HepG2 (cell line): ENCODE measurements at regions not wholly inside any gene's neighbourhood (a gene's known extent, or its start where the extent isn't known, plus 50 kb on each side); places are given as distances from the start of the nearest gene placed in this dataset.

Source experiments
- ATAC-seq: fragments of 200-7000 bp; cut with Tn5 transposase; 3 replicates; pipeline ENCODE4 v1.9.1; 2020; ENCODE audit warnings: mild to moderate bottlenecking, moderate library complexity
- BruUV-seq: library from RNA; stranded (reverse); fragments of 400-500 nt; replicated peaks from 2 replicates; lab custom pipeline; 2021; lab: Mats Ljungman, UMichigan
- CTCF ChIA-PET: fragments of 300-600 bp; formaldehyde crosslinking; extraction: SDS; loops from one replicate; lab custom pipeline; 2021; ENCODE audit warnings: low total read pairs, inconsistent platforms, low intra/inter-chr PET ratio; lab: Yijun Ruan, JAX
- POLR2A ChIA-PET: fragments of 350-600 bp; sonication (Branson Sonifier 250); formaldehyde crosslinking; loops from one replicate; lab custom pipeline; 2020; ENCODE audit warnings: antibody characterized with exemption, inconsistent platforms; lab: Yijun Ruan, JAX
- DNase-seq: peaks from one replicate; pipeline ENCODE4 v3.0.0-alpha.2; 2015; ENCODE audit warnings: low spot score
- FAIRE-seq: peaks from 3 replicates; lab custom pipeline; 2011; peaks lifted over from hg19 to GRCh38; lab: Jason Lieb, UNC
- H2AFZ ChIP-seq: one replicate; pipeline ENCODE4 v1.6.1; 2011; ENCODE audit warnings: low read length, inconsistent platforms
- H3K27ac ChIP-seq: fragments of 300-600 bp; 3 replicates; pipeline ENCODE4 v1.8.0; 2011; ENCODE audit warnings: mixed run types, mild to moderate bottlenecking, mixed read lengths, low read length, inconsistent platforms; ENCODE audit not compliant: insufficient read depth; ENCODE audit errors: extremely low read length
- H3K27me3 ChIP-seq, 2 experiments: fragments of 200-600 bp in 1 of 2; 2 replicates in 1 of 2; 3 replicates in 1 of 2; pipeline versions ENCODE4 v1.6.0 to v1.8.0; 2011; ENCODE audit warnings: low read length in 2 of 2, mild to moderate bottlenecking in 2 of 2, moderate library complexity in 2 of 2, inconsistent platforms in 1 of 2; ENCODE audit not compliant: insufficient read depth in 2 of 2, control insufficient read depth in 1 of 2
- H3K36me3 ChIP-seq, 2 experiments: fragments of 200-600 bp in 1 of 2; replicated peaks in 1 of 2; 2 replicates in 1 of 2; 3 replicates in 1 of 2; pipeline versions ENCODE4 v1.5.1 to v1.8.0; 2011; ENCODE audit warnings: low read length in 2 of 2, inconsistent platforms in 1 of 2; ENCODE audit not compliant: insufficient read depth in 2 of 2, control insufficient read depth in 1 of 2
- H3K4me1 ChIP-seq: 2 replicates; pipeline ENCODE4 v1.5.1; 2012; ENCODE audit warnings: low read length, inconsistent platforms; ENCODE audit not compliant: insufficient read depth
- H3K4me2 ChIP-seq: 2 replicates; pipeline ENCODE4 v1.6.0; 2011; ENCODE audit warnings: low read depth, low read length, inconsistent platforms
- H3K4me3 ChIP-seq, 3 experiments: fragments of 200-600 bp in 1 of 3; sonication (generic), shearing (Covaris generic) in 1 of 3; replicated peaks in 1 of 3; 2 replicates each; pipeline ENCODE4 v1.5.1; 2011 to 2016; ENCODE audit warnings: low read length in 3 of 3, inconsistent platforms in 2 of 3, low read depth in 2 of 3, mild to moderate bottlenecking in 2 of 3, control low read depth in 1 of 3, mixed read lengths in 1 of 3; ENCODE audit not compliant: insufficient read depth in 1 of 3
- H3K79me2 ChIP-seq: one replicate; pipeline ENCODE4 v1.6.1; 2011; ENCODE audit warnings: low read length, inconsistent platforms; ENCODE audit not compliant: insufficient read depth
- H3K9ac ChIP-seq: 2 replicates; pipeline ENCODE4 v1.6.0; 2011; ENCODE audit warnings: mild to moderate bottlenecking, low read depth, low read length, inconsistent platforms; ENCODE audit not compliant: insufficient read depth
- H3K9me3 ChIP-seq: 2 replicates; pipeline ENCODE4 v1.5.1; 2012; ENCODE audit warnings: mild to moderate bottlenecking, low read length
- H4K20me1 ChIP-seq: 2 replicates; pipeline ENCODE4 v1.6.0; 2011; ENCODE audit warnings: inconsistent platforms, mild to moderate bottlenecking, low read length, moderate library complexity; ENCODE audit not compliant: insufficient read depth
- ARNT ChIP-seq: fragments of 450-650 bp; IDR thresholded peaks from 2 replicates; pipeline ENCODE4 v1.6.1; 2017
- FIP1L1 ChIP-seq: fragments of 200-400 bp; formaldehyde crosslinking; IDR thresholded peaks from 2 replicates; pipeline ENCODE4 v1.6.1; 2018; ENCODE audit warnings: low read depth, mild to moderate bottlenecking, low read length, moderate library complexity, borderline replicate concordance; ENCODE audit not compliant: insufficient read depth
- GPN1 ChIP-seq: sonication (generic); formaldehyde crosslinking; IDR thresholded peaks from 2 replicates; pipeline ENCODE4 v1.5.1; 2020; ENCODE audit warnings: missing genetic modification reagents, borderline replicate concordance
- MIER2 ChIP-seq: IDR thresholded peaks from 2 replicates; pipeline ENCODE4 v1.6.1; 2016; ENCODE audit warnings: missing biosample characterization, missing genetic modification reagents
- MTA3 ChIP-seq: sonication (generic); formaldehyde crosslinking; IDR thresholded peaks from 2 replicates; pipeline ENCODE4 v1.4.0; 2020; ENCODE audit warnings: missing genetic modification reagents
- MXD4 ChIP-seq: IDR thresholded peaks from 2 replicates; pipeline ENCODE4 v1.6.1; 2016; ENCODE audit warnings: mild to moderate bottlenecking, missing biosample characterization, missing genetic modification reagents
- PHF20 ChIP-seq: sonication (generic); formaldehyde crosslinking; IDR thresholded peaks from 2 replicates; pipeline ENCODE4 v1.5.0; 2020; ENCODE audit warnings: mild to moderate bottlenecking, missing genetic modification reagents
- ZFYVE20 ChIP-seq: sonication (generic); formaldehyde crosslinking; IDR thresholded peaks from 2 replicates; pipeline ENCODE4 v1.8.0; 2023; ENCODE audit warnings: low read depth, mild to moderate bottlenecking, moderate library complexity, missing genetic modification reagents, borderline replicate concordance
- ZNF207 ChIP-seq: fragments of 450-650 bp; IDR thresholded peaks from 2 replicates; pipeline ENCODE4 v1.6.1; 2016; ENCODE audit warnings: antibody characterized with exemption, borderline replicate concordance
- ZNF496 ChIP-seq: sonication (generic); formaldehyde crosslinking; IDR thresholded peaks from 2 replicates; pipeline ENCODE4 v1.8.1; 2023; ENCODE audit warnings: mild to moderate bottlenecking, moderate library complexity, missing genetic modification reagents; ENCODE audit not compliant: insufficient replicate concordance
- ZNF782 ChIP-seq: sonication (generic); formaldehyde crosslinking; IDR thresholded peaks from 2 replicates; pipeline ENCODE4 v1.4.0; 2020; ENCODE audit warnings: missing genetic modification reagents, mild to moderate bottlenecking, borderline replicate concordance
- ZSCAN21 ChIP-seq: sonication (generic); formaldehyde crosslinking; IDR thresholded peaks from 2 replicates; pipeline ENCODE4 v1.8.0; 2022; ENCODE audit warnings: mild to moderate bottlenecking, missing genetic modification reagents, moderate library complexity, borderline replicate concordance
- ZSCAN30 ChIP-seq: sonication (generic); formaldehyde crosslinking; IDR thresholded peaks from 2 replicates; pipeline ENCODE4 v1.5.0; 2020; ENCODE audit warnings: mild to moderate bottlenecking, missing genetic modification reagents
- WGBS: methylation state at CpG from one replicate; pipeline ENCODE4 v1.1.6; 2017; ENCODE audit warnings: low lambda C conversion rate; 5-methylcytosine and 5-hydroxymethylcytosine counted together
- in situ Hi-C: cut with HindIII; loops from 2 replicates; pipeline ENCODE4 v1.10.0; 2017; ENCODE audit warnings: low pct_unique_long_range_greater_than_20kb; ENCODE audit not compliant: extremely low pct_ligation_motif_present
- intact Hi-C: fragments of 100-400 bp; cut with micrococcal nuclease; formaldehyde crosslinking; loops from one replicate; pipeline ENCODE4 v1.10.0; 2022; ENCODE audit not compliant: unreplicated experiment
- TF ChIP-seq, protein P1 (sequence below): sonication (generic); formaldehyde crosslinking; IDR thresholded peaks from 2 replicates; pipeline ENCODE4 v1.5.1; 2020; ENCODE audit warnings: mild to moderate bottlenecking, missing genetic modification reagents, borderline replicate concordance
- TF ChIP-seq, protein P2 (sequence below): IDR thresholded peaks from 2 replicates; pipeline ENCODE4 v1.6.1; 2012; ENCODE audit warnings: low read depth, low read length, improper control_type of control experiment
- TF ChIP-seq, protein P3 (sequence below): sonication (generic); formaldehyde crosslinking; IDR thresholded peaks from 2 replicates; pipeline ENCODE4 v1.4.0; 2020; ENCODE audit warnings: missing genetic modification reagents, borderline replicate concordance

DNA sequence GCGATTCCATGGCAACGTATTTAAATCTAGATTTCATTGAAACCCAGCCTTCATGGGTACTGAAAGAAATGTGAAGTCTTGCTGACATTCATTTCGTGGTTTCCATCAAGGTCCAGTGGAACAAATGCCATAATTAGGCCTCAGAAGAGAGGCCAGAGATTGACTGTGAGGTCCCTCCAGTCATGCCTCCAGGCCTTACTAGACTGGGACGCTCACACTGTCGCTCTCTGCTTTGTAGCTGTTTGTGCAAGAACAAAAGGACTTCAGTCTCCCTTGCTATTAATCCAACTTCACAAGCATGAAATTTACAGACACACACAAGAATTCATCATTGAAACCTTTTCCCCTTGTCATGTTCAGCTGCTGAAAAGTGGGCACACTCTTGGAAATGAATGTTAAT, 180.4 kb upstream of the FOXD3 start:
- Histone ChIP-seq H3K27ac (no peak overlapping the region), H2AFZ (no peak overlapping the region), H3K36me3 (no peaks in the 10 kb centered on the region), H3K4me1 (no peaks in the 10 kb centered on the region), H3K4me3 (no peak overlapping the region), H4K20me1 (no peaks in the 10 kb centered on the region), H3K79me2 (no peaks in the 10 kb centered on the region), H3K9me3 (no peaks in the 10 kb centered on the region), H3K4me2 (no peak overlapping the region), H3K27me3 (no peaks in the 10 kb centered on the region), H3K9ac (no peak overlapping the region)
- CTCF ChIA-PET = no interaction called here
- POLR2A ChIA-PET = no interaction called here
- no peak for ATAC-seq
- TF ChIP-seq ZSCAN21 (CRISPR knock-in tag) (no peak), MIER2 (CRISPR knock-in tag) (no peak), ZSCAN30 (CRISPR knock-in tag) (no peak), ZNF207 (no peak), PHF20 (CRISPR knock-in tag) (no peak), ZNF782 (no peak), ZNF496 (no peak), GPN1 (CRISPR knock-in tag) (no peak), MXD4 (CRISPR knock-in tag) (no peak), MTA3 (CRISPR knock-in tag) (no peak), FIP1L1 (no peak), ZFYVE20 (no peak), ARNT (no peak)
- TF ChIP-seq, protein P1, sequence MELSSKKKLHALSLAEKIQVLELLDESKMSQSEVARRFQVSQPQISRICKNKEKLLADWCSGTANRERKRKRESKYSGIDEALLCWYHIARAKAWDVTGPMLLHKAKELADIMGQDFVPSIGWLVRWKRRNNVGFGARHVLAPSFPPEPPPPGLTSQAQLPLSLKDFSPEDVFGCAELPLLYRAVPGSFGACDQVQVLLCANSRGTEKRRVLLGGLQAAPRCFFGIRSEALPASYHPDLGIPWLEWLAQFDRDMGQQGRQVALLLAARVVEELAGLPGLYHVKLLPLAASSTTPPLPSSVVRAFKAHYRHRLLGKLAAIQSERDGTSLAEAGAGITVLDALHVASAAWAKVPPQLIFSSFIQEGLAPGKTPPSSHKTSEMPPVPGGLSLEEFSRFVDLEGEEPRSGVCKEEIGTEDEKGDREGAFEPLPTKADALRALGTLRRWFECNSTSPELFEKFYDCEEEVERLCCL (CRISPR knock-in tag) = no peak
- TF ChIP-seq, protein P2, sequence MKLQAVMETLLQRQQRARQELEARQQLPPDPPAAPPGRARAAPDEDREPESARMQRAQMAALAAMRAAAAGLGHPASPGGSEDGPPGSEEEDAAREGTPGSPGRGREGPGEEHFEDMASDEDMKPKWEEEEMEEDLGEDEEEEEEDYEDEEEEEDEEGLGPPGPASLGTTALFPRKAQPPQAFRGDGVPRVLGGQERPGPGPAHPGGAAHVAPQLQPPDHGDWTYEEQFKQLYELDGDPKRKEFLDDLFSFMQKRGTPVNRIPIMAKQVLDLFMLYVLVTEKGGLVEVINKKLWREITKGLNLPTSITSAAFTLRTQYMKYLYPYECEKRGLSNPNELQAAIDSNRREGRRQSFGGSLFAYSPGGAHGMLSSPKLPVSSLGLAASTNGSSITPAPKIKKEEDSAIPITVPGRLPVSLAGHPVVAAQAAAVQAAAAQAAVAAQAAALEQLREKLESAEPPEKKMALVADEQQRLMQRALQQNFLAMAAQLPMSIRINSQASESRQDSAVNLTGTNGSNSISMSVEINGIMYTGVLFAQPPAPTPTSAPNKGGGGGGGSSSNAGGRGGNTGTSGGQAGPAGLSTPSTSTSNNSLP = no peak
- TF ChIP-seq, protein P3, sequence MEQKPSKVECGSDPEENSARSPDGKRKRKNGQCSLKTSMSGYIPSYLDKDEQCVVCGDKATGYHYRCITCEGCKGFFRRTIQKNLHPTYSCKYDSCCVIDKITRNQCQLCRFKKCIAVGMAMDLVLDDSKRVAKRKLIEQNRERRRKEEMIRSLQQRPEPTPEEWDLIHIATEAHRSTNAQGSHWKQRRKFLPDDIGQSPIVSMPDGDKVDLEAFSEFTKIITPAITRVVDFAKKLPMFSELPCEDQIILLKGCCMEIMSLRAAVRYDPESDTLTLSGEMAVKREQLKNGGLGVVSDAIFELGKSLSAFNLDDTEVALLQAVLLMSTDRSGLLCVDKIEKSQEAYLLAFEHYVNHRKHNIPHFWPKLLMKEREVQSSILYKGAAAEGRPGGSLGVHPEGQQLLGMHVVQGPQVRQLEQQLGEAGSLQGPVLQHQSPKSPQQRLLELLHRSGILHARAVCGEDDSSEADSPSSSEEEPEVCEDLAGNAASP (CRISPR knock-in tag) = no peak
- in situ Hi-C loops (loop anchor here (10.0 to 25.0 kb wide), 2 partner anchors 177 to 305 kb away; no protein-coding TSS in a partner anchor), intact Hi-C loops (loop anchor here (10.0 kb wide), 1 partner anchor 137 kb away; no protein-coding TSS in a partner anchor)
- no peak for FAIRE-seq
- BruUV-seq = no TSS peak
- 30% methylated on average over 4 of the region's 5 CpGs for WGBS
- no peak for DNase-seq
